B cell (primary cell): ENCODE measurements at regions not wholly inside any gene's neighbourhood (a gene's known extent, or its start where the extent isn't known, plus 50 kb on each side); places are given as distances from the start of the nearest gene placed in this dataset.

Experiments
- EZH2 ChIP-seq: IDR thresholded peaks from 2 replicates; pipeline ENCODE4 v1.6.1; 2012; ENCODE audit warnings: borderline replicate concordance, low read depth, mild to moderate bottlenecking, moderate library complexity, low read length; ENCODE audit not compliant: insufficient read depth, poor library complexity, severe bottlenecking
- TF ChIP-seq, protein P1 (sequence below): fragments of 200-600 bp; IDR thresholded peaks from one replicate; pipeline ENCODE4 v1.8.0; 2022; ENCODE audit warnings: antibody characterized with exemption, mild to moderate bottlenecking

DNA sequence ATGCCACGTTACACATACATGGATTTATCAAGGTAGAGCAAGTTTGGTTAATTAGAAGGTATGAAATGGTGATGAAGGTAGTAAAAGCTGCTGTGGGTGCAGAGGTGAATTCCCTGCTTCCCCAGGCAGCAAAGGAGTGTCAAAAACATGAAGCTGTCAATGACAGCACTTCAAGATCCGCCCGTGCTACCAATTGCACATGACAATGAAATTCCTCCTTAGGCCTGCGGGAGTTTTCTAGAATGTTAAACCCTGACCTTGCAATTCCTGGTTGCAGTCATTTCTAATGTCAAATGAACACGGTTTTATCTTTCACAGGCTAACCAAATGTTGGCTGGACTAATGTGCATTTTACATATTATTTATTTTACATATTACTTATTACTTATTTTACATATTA, 67.7 kb upstream of the LSM14A start:
- TF ChIP-seq, protein P1, sequence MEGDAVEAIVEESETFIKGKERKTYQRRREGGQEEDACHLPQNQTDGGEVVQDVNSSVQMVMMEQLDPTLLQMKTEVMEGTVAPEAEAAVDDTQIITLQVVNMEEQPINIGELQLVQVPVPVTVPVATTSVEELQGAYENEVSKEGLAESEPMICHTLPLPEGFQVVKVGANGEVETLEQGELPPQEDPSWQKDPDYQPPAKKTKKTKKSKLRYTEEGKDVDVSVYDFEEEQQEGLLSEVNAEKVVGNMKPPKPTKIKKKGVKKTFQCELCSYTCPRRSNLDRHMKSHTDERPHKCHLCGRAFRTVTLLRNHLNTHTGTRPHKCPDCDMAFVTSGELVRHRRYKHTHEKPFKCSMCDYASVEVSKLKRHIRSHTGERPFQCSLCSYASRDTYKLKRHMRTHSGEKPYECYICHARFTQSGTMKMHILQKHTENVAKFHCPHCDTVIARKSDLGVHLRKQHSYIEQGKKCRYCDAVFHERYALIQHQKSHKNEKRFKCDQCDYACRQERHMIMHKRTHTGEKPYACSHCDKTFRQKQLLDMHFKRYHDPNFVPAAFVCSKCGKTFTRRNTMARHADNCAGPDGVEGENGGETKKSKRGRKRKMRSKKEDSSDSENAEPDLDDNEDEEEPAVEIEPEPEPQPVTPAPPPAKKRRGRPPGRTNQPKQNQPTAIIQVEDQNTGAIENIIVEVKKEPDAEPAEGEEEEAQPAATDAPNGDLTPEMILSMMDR = no peak
- no peak for TF ChIP-seq EZH2
